Uterus (tissue), 3 donors: ENCODE measurements at regions not wholly inside any gene's neighbourhood (a gene's known extent, or its start where the extent isn't known, plus 50 kb on each side); places are given as distances from the start of the nearest gene placed in this dataset.

Experiments
- DNase-seq, 2 donors: peaks; one replicate each; pipeline ENCODE4 v3.0.0-alpha.2; 2019 to 2020
- H3K27ac ChIP-seq, 2 donors: fragments of 200-600 bp; sonication (generic); 1 replicate in 1 of 2; 2 replicates in 1 of 2; pipeline ENCODE4 v1.5.1; 2016 to 2018
- H3K27me3 ChIP-seq, 2 donors: fragments of 200-600 bp; sonication (generic); one replicate each; pipeline ENCODE4 v1.5.1; 2018 to 2019; ENCODE audit warnings: control low read depth in 1 of 2
- H3K36me3 ChIP-seq, 2 donors: fragments of 200-600 bp; sonication (generic); one replicate each; pipeline ENCODE4 v1.5.1; 2019; ENCODE audit warnings: control low read depth in 1 of 2
- H3K4me1 ChIP-seq, 2 donors: fragments of 200-600 bp; sonication (generic); one replicate each; pipeline ENCODE4 v1.5.1; 2018 to 2019; ENCODE audit warnings: control low read depth in 1 of 2
- H3K4me3 ChIP-seq, 2 donors: fragments of 200-600 bp; sonication (generic); 1 replicate in 1 of 2; 2 replicates in 1 of 2; pipeline ENCODE4 v1.5.1; 2018 to 2019; ENCODE audit warnings: mild to moderate bottlenecking in 1 of 2
- H3K9me3 ChIP-seq, 2 donors: fragments of 200-600 bp; sonication (generic); one replicate each; pipeline ENCODE4 v1.5.1; 2019; ENCODE audit warnings: control low read depth in 1 of 2
- POLR2A ChIP-seq, 2 donors: fragments of 450-650 bp; IDR thresholded peaks; one replicate each; pipeline ENCODE4 v1.6.1; 2016; ENCODE audit warnings: antibody characterized with exemption in 2 of 2, mild to moderate bottlenecking in 1 of 2, moderate library complexity in 1 of 2
- intact Hi-C: fragments of 100-400 bp; cut with DNase I; formaldehyde crosslinking; loops from one replicate; pipeline ENCODE4 v1.15.1; 2023; ENCODE audit warnings: low total_unique reads
- TF ChIP-seq, protein P1 (sequence below), 4 experiments: fragments of 200-600 bp in 2 of 4; fragments of 450-650 bp in 2 of 4; sonication (generic) in 2 of 4; IDR thresholded peaks; one replicate each; pipeline ENCODE4 v1.5.1; 2016 to 2019; ENCODE audit warnings: antibody characterized with exemption in 4 of 4, mild to moderate bottlenecking in 2 of 4, moderate library complexity in 1 of 4
- donor health status: DM: yes; HTN: yes; CAD: no.

DNA sequence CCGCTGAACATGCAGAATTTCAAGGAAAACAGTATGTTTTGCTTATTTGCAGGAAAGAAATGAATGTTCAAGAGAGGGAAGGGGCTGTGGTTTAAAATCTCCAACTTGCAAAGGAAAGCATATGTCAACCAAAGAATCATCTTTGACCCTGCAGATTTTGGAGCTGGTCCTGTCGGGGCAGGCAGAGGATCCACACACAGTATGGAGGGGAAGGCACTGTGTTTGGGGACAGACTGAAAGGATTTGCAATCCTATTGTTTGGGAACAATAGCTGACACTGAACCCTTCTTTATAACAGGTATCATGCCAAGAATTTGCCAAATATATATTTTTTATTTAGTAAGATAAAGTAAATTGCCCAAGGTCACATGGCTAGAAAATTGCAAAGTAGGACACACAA, 121.4 kb upstream of the ZNF618 start:
- intact Hi-C loops, result no loop called here
- no peak overlapping the region for H3K4me3 ChIP-seq
- no peak for DNase-seq
- no peaks in the 10 kb centered on the region for H3K9me3 ChIP-seq
- no peaks in the 10 kb centered on the region for H3K36me3 ChIP-seq
- no peak overlapping the region for H3K27ac ChIP-seq
- no peaks in the 10 kb centered on the region for H3K27me3 ChIP-seq
- TF ChIP-seq POLR2A (IDR thresholded peaks at IDR 0.05), result no peak
- TF ChIP-seq, protein P1, sequence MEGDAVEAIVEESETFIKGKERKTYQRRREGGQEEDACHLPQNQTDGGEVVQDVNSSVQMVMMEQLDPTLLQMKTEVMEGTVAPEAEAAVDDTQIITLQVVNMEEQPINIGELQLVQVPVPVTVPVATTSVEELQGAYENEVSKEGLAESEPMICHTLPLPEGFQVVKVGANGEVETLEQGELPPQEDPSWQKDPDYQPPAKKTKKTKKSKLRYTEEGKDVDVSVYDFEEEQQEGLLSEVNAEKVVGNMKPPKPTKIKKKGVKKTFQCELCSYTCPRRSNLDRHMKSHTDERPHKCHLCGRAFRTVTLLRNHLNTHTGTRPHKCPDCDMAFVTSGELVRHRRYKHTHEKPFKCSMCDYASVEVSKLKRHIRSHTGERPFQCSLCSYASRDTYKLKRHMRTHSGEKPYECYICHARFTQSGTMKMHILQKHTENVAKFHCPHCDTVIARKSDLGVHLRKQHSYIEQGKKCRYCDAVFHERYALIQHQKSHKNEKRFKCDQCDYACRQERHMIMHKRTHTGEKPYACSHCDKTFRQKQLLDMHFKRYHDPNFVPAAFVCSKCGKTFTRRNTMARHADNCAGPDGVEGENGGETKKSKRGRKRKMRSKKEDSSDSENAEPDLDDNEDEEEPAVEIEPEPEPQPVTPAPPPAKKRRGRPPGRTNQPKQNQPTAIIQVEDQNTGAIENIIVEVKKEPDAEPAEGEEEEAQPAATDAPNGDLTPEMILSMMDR (IDR thresholded peaks at IDR 0.05), result no peak
- no peaks in the 10 kb centered on the region for H3K4me1 ChIP-seq

DNA sequence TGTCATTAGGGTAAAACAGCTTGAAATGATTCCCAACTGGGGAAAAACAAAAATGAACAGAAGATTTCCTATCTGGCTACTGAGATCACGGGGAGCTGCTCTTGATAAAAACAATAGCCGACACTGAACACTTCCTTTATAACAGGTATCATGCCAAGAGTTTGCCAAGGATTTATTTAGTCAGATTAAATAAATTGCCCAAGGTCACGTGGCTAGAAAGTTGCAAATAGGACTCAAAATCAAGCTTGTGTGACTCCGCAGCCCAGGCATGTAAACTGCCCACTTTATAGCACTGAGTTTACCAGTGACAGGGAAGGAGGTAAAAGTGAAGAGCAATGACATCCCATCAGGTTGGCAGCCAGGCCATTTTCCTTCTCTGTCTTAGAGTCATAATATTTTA, 120.7 kb upstream of the ZNF618 start:
- Histone ChIP-seq H3K27ac (no peak overlapping the region), H3K9me3 (no peaks in the 10 kb centered on the region), H3K4me1 (no peaks in the 10 kb centered on the region), H3K4me3 (no peak overlapping the region), H3K27me3 (no peaks in the 10 kb centered on the region), H3K36me3 (no peaks in the 10 kb centered on the region)
- no peak for DNase-seq
- TF ChIP-seq, protein P1 (IDR thresholded peaks at IDR 0.05), result no peak
- TF ChIP-seq POLR2A (IDR thresholded peaks at IDR 0.05), result no peak
- intact Hi-C loops, result no loop called here

- H3K4me3 ChIP-seq, result no peak overlapping the region
- DNase-seq, result no peak
- TF ChIP-seq, protein P1 (IDR thresholded peaks at IDR 0.05), result no peak
- TF ChIP-seq POLR2A (IDR thresholded peaks at IDR 0.05), result no peak
- H3K4me1 ChIP-seq, result no peaks in the 10 kb centered on the region
- no peak overlapping the region for H3K27ac ChIP-seq
- no peaks in the 10 kb centered on the region for H3K9me3 ChIP-seq
- no peaks in the 10 kb centered on the region for H3K27me3 ChIP-seq
- intact Hi-C loops, result no loop called here
- no peaks in the 10 kb centered on the region for H3K36me3 ChIP-seq
These were observed 119.5 kb upstream of the ZNF618 start for GRCh38 chr9:113756476-113757192.

DNA sequence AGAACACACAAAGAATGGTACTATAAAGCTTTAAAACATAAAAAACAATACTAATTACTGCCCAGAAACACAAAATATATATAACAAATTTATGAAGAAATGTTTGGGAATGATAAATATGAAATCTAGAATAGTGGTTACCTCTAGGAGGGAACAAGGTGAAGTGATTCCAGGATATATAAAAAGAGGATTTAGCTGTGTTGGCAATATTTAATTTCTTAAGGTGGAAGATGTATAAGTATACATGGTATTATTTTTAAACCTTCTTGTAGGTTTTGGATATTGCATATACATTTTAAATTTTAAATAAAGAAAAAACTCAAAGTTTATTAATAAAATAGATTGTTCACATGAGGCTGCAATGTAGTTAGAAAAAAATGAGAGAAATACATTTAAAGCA, 112.7 kb upstream of the ZNF618 start:
- no peaks in the 10 kb centered on the region for H3K36me3 ChIP-seq
- H3K4me3 ChIP-seq, result no peak overlapping the region
- DNase-seq, result no peak
- no peak overlapping the region for H3K27ac ChIP-seq
- TF ChIP-seq POLR2A (IDR thresholded peaks at IDR 0.05), result no peak
- TF ChIP-seq, protein P1 (IDR thresholded peaks at IDR 0.05), result no peak
- no peaks in the 10 kb centered on the region for H3K27me3 ChIP-seq
- intact Hi-C loops, result no loop called here
- no peaks in the 10 kb centered on the region for H3K4me1 ChIP-seq
- H3K9me3 ChIP-seq, result no peaks in the 10 kb centered on the region

GRCh38 chr9:113764572-113764971, 111.5 kb upstream of the ZNF618 start:
- intact Hi-C loops, result no loop called here
- Histone ChIP-seq H3K27ac (no peak overlapping the region), H3K36me3 (no peaks in the 10 kb centered on the region), H3K9me3 (no peaks in the 10 kb centered on the region), H3K4me1 (no peaks in the 10 kb centered on the region), H3K4me3 (no peak overlapping the region), H3K27me3 (no peaks in the 10 kb centered on the region)
- TF ChIP-seq, protein P1 (IDR thresholded peaks at IDR 0.05), result no peak
- TF ChIP-seq POLR2A (IDR thresholded peaks at IDR 0.05), result no peak
- DNase-seq, result no peak
